ENCODE measurements at regions not wholly inside any gene's neighbourhood (a gene's known extent, or its start where the extent isn't known, plus 50 kb on each side); places are given as distances from the start of the nearest gene placed in this dataset.

DNA sequence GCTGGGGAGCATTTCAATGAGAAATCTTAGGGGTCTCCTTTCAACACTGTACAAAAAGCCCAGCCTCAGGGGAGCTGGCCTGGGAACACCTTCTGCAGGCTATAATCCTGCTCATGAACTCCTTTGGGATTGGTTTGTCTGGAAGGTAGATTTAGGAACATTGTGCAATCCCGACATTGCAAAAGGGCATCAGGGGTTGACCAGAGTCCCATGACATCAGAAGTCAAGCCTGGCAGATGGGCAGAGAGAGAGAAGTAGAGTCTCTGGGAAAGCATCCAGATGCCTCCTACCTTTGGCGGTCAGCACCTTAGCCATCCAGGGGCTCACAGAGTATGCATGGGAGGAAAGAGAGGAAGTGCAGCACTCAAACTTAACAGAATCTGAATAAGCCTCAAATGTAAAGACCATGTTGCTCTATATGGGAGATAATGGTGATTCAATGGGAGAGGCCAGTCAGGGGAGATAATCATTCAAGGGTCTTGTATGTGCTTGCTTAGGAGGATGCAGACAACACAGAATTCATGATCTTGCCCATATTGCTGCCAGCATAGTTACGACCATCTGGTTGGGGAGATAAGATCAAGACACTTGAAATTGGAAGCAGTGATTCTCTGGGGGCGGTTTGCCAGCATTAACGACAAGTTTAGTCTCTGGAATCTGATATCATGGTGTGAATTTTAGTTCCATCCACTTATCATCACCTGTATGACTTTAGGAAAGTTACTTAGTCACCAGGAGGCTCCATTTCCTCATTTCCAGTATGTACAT is 58.3 kb upstream of the UPP2 start:
- no peak for TF ChIP-seq PATZ1 (tag by site-specific recombination; IDR thresholded peaks at IDR 0.05)
- TF ChIP-seq ZBTB1 (tag by site-specific recombination; IDR thresholded peaks at IDR 0.05) = no peak
- no peak for TF ChIP-seq CTCF (tag by site-specific recombination; IDR thresholded peaks at IDR 0.05)
- TF ChIP-seq ZNF302 (tag by site-specific recombination; IDR thresholded peaks at IDR 0.05; ENCODE audit: low read depth) = no peak
- no peak for TF ChIP-seq KLF9 (tag by site-specific recombination; IDR thresholded peaks at IDR 0.05; ENCODE audit: low read depth)
- TF ChIP-seq KLF16 (tag by site-specific recombination; IDR thresholded peaks at IDR 0.05) = no peak
- TF ChIP-seq ZNF513 (tag by site-specific recombination; IDR thresholded peaks at IDR 0.05) = no peak
